DOHH2 (cell line): ENCODE measurements at regions not wholly inside any gene's neighbourhood (a gene's known extent, or its start where the extent isn't known, plus 50 kb on each side); places are given as distances from the start of the nearest gene placed in this dataset.

Experiments
- CTCF ChIP-seq: fragments of 200-600 bp; sonication (generic); IDR thresholded peaks from one replicate; pipeline ENCODE4 v1.5.1; 2014; ENCODE audit warnings: antibody characterized with exemption, mild to moderate bottlenecking, low read depth, low read length; ENCODE audit not compliant: poor library complexity, severe bottlenecking
- EZH2phosphoT487 ChIP-seq: fragments of 200-600 bp; sonication (generic); IDR thresholded peaks from 2 replicates; pipeline ENCODE4 v1.6.1; 2017; ENCODE audit warnings: borderline replicate concordance, mild to moderate bottlenecking, antibody characterized with exemption, low read length, moderate library complexity, mixed read lengths

- no peak for TF ChIP-seq CTCF
- TF ChIP-seq EZH2phosphoT487, result no peak
These were observed 227.9 kb upstream of the COPS8 start for GRCh38 chr2:236857781-236858180.
